ENCODE measurements at regions not wholly inside any gene's neighbourhood (a gene's known extent, or its start where the extent isn't known, plus 50 kb on each side); places are given as distances from the start of the nearest gene placed in this dataset.

- Histone ChIP-seq H3K9me3 (ENCODE audit: control insufficient read depth in 4 of 4, low read length in 3 of 4) (no peaks in the 10 kb centered on the region), H3K27ac (ENCODE audit: low read depth in 1 of 2, low read length in 2 of 2) (no peak overlapping the region), H3K4me1 (ENCODE audit: control insufficient read depth in 4 of 4, insufficient read depth in 4 of 4, low read length in 3 of 4) (peaks cover 0 to 3% (median 0%) of the 10 kb centered on the region in 4 donors), H3K27me3 (ENCODE audit: control insufficient read depth in 4 of 4, insufficient read depth in 4 of 4, low read length in 3 of 4) (no peaks in the 10 kb centered on the region), H3K4me3 (ENCODE audit: low read depth in 1 of 3, low read length in 3 of 3) (no peak overlapping the region), H3K9ac (ENCODE audit: low read depth in 1 of 2, low read length in 2 of 2) (no peak overlapping the region), H3K36me3 (ENCODE audit: control insufficient read depth in 4 of 4, insufficient read depth in 3 of 4, low read depth in 1 of 4, low read length in 3 of 4) (no peaks in the 10 kb centered on the region)
- DNase-seq (ENCODE audit: low spot score) = no peak
- WGBS = 73% methylated on average over 9 of the region's 9 CpGs
- TF ChIP-seq MAX (IDR thresholded peaks at IDR 0.05) (no peak), EGR1 (IDR thresholded peaks at IDR 0.05; ENCODE audit: low read depth in 2 of 2) (no peak), RXRA (IDR thresholded peaks at IDR 0.05) (no peak), SP1 (IDR thresholded peaks at IDR 0.05) (no peak), HNF4A (conservative IDR thresholded peaks at IDR 0.05) (no peak), REST (IDR thresholded peaks at IDR 0.05) (no peak), YY1 (IDR thresholded peaks at IDR 0.05) (no peak)
Observed at GRCh38 chr4:125398263-125399002, 83.7 kb downstream of the FAT4 start.

GRCh38 chr4:125400756-125401155 lies 86.0 kb downstream of the FAT4 start:
- TF ChIP-seq YY1 (IDR thresholded peaks at IDR 0.05) (no peak), FOXA2 (IDR thresholded peaks at IDR 0.05) (no peak), EGR1 (IDR thresholded peaks at IDR 0.05; ENCODE audit: low read depth in 2 of 2) (no peak), ZBTB33 (IDR thresholded peaks at IDR 0.05) (no peak)
- 30% methylated on average over 3 of the region's 3 CpGs for WGBS
- Histone ChIP-seq H3K9me3 (ENCODE audit: control insufficient read depth in 4 of 4, low read length in 3 of 4) (no peaks in the 10 kb centered on the region), H3K27me3 (ENCODE audit: control insufficient read depth in 4 of 4, insufficient read depth in 4 of 4, low read length in 3 of 4) (no peaks in the 10 kb centered on the region), H3K36me3 (ENCODE audit: control insufficient read depth in 4 of 4, insufficient read depth in 3 of 4, low read depth in 1 of 4, low read length in 3 of 4) (no peaks in the 10 kb centered on the region), H3K9ac (ENCODE audit: low read depth in 1 of 2, low read length in 2 of 2) (no peak overlapping the region), H3K4me3 (ENCODE audit: low read depth in 1 of 3, low read length in 3 of 3) (no peak overlapping the region), H3K27ac (ENCODE audit: low read depth in 1 of 2, low read length in 2 of 2) (no peak overlapping the region), H3K4me1 (ENCODE audit: control insufficient read depth in 4 of 4, insufficient read depth in 4 of 4, low read length in 3 of 4) (no peaks in the 10 kb centered on the region)
- DNase-seq (ENCODE audit: low spot score) = no peak

- H3K9ac ChIP-seq (ENCODE audit: low read depth in 1 of 2, low read length in 2 of 2) = no peak overlapping the region
- DNase-seq (ENCODE audit: low spot score) = no peak
Observed at GRCh38 chr4:125401784-125402183, 87.0 kb downstream of the FAT4 start.

More at GRCh38 chr4:125401784-125402183, 87.0 kb downstream of the FAT4 start:
- H3K36me3 ChIP-seq (ENCODE audit: control insufficient read depth in 4 of 4, insufficient read depth in 3 of 4, low read depth in 1 of 4, low read length in 3 of 4) = no peaks in the 10 kb centered on the region
- H3K27ac ChIP-seq (ENCODE audit: low read depth in 1 of 2, low read length in 2 of 2) = no peak overlapping the region
- WGBS = 78% methylated on average over 2 of the region's 2 CpGs
- TF ChIP-seq TAF1 (conservative IDR thresholded peaks at IDR 0.05) (no peak), NR2F2 (IDR thresholded peaks at IDR 0.05) (no peak), HNF4G (IDR thresholded peaks at IDR 0.05) (no peak), RXRA (IDR thresholded peaks at IDR 0.05) (no peak), EGR1 (IDR thresholded peaks at IDR 0.05; ENCODE audit: low read depth in 2 of 2) (no peak), GABPA (IDR thresholded peaks at IDR 0.05 in 1 of 2, conservative IDR thresholded peaks at IDR 0.05 in 1 of 2) (no peak), HNF4A (conservative IDR thresholded peaks at IDR 0.05) (no peak), FOXA1 (IDR thresholded peaks at IDR 0.05) (no peak), MAX (IDR thresholded peaks at IDR 0.05) (no peak), YY1 (IDR thresholded peaks at IDR 0.05) (no peak)
- no peaks in the 10 kb centered on the region for H3K27me3 ChIP-seq (ENCODE audit: control insufficient read depth in 4 of 4, insufficient read depth in 4 of 4, low read length in 3 of 4)
- H3K4me3 ChIP-seq (ENCODE audit: low read depth in 1 of 3, low read length in 3 of 3) = no peak overlapping the region
- no peaks in the 10 kb centered on the region for H3K4me1 ChIP-seq (ENCODE audit: control insufficient read depth in 4 of 4, insufficient read depth in 4 of 4, low read length in 3 of 4)
- H3K9me3 ChIP-seq (ENCODE audit: control insufficient read depth in 4 of 4, low read length in 3 of 4) = no peaks in the 10 kb centered on the region
